ENCODE measurements at regions not wholly inside any gene's neighbourhood (a gene's known extent, or its start where the extent isn't known, plus 50 kb on each side); places are given as distances from the start of the nearest gene placed in this dataset.

GRCh38 chr4:14125375-14126129 lies 498.0 kb upstream of the BOD1L1 start:
- no peak overlapping the region for H3K27ac ChIP-seq (ENCODE audit: low read depth, low read length)
- no peaks in the 10 kb centered on the region for H3K9me3 ChIP-seq (ENCODE audit: control insufficient read depth in 1 of 2, low read length in 2 of 2)
- no peak overlapping the region for H3K4me3 ChIP-seq (ENCODE audit: low read depth in 1 of 2, low read length in 2 of 2)
- H3K27me3 ChIP-seq (ENCODE audit: control insufficient read depth in 1 of 2, insufficient read depth in 2 of 2, low read length in 2 of 2) = no peaks in the 10 kb centered on the region
- H3K36me3 ChIP-seq (ENCODE audit: control insufficient read depth in 1 of 2, insufficient read depth in 2 of 2, low read length in 2 of 2) = no peaks in the 10 kb centered on the region
- no peak overlapping the region for H3K9ac ChIP-seq (ENCODE audit: low read depth in 1 of 2, low read length in 2 of 2)
- peaks cover 0 to 7% of the 10 kb centered on the region in 2 donors for H3K4me1 ChIP-seq (ENCODE audit: control insufficient read depth in 1 of 2, insufficient read depth in 2 of 2, low read length in 2 of 2)

- Histone ChIP-seq H3K4me1 (ENCODE audit: control insufficient read depth in 1 of 2, insufficient read depth in 2 of 2, low read length in 2 of 2) (no peaks in the 10 kb centered on the region), H3K9ac (ENCODE audit: low read depth in 1 of 2, low read length in 2 of 2) (no peak overlapping the region), H3K4me3 (ENCODE audit: low read depth in 1 of 2, low read length in 2 of 2) (no peak overlapping the region), H3K9me3 (ENCODE audit: control insufficient read depth in 1 of 2, low read length in 2 of 2) (no peaks in the 10 kb centered on the region), H3K36me3 (ENCODE audit: control insufficient read depth in 1 of 2, insufficient read depth in 2 of 2, low read length in 2 of 2) (no peaks in the 10 kb centered on the region), H3K27me3 (ENCODE audit: control insufficient read depth in 1 of 2, insufficient read depth in 2 of 2, low read length in 2 of 2) (no peaks in the 10 kb centered on the region), H3K27ac (ENCODE audit: low read depth, low read length) (no peak overlapping the region)
Measured at GRCh38 chr4:14130551-14130950, 503.0 kb upstream of the BOD1L1 start.

DNA sequence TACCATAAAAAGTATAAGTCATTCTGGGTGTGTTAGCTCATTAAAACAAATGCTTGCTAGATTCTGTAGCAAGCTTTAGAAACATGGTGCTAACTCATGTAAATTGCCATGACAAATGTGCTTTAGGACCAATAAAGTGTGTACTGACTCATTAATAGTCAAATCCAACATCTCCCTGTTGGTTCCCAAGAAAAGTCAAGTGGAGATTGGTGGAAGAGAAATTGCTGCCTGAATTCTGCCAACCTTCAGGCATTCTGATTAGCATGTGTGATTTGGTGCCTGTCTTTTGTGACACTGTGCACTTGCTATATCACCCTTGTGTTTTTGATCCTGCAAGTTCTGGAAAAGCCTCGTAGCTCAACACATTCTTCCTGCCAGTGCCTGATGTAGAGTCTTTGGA lies 503.8 kb upstream of the BOD1L1 start:
- Histone ChIP-seq H3K27me3 (ENCODE audit: control insufficient read depth in 1 of 2, insufficient read depth in 2 of 2, low read length in 2 of 2) (no peaks in the 10 kb centered on the region), H3K9me3 (ENCODE audit: control insufficient read depth in 1 of 2, low read length in 2 of 2) (no peaks in the 10 kb centered on the region), H3K4me1 (ENCODE audit: control insufficient read depth in 1 of 2, insufficient read depth in 2 of 2, low read length in 2 of 2) (no peaks in the 10 kb centered on the region), H3K9ac (ENCODE audit: low read depth in 1 of 2, low read length in 2 of 2) (no peak overlapping the region), H3K36me3 (ENCODE audit: control insufficient read depth in 1 of 2, insufficient read depth in 2 of 2, low read length in 2 of 2) (no peaks in the 10 kb centered on the region), H3K27ac (ENCODE audit: low read depth, low read length) (no peak overlapping the region), H3K4me3 (ENCODE audit: low read depth in 1 of 2, low read length in 2 of 2) (no peak overlapping the region)

- H3K4me3 ChIP-seq (ENCODE audit: low read depth in 1 of 2, low read length in 2 of 2) = no peak overlapping the region
- H3K27me3 ChIP-seq (ENCODE audit: control insufficient read depth in 1 of 2, insufficient read depth in 2 of 2, low read length in 2 of 2) = no peaks in the 10 kb centered on the region
- no peak overlapping the region for H3K27ac ChIP-seq (ENCODE audit: low read depth, low read length)
- no peak overlapping the region for H3K9ac ChIP-seq (ENCODE audit: low read depth in 1 of 2, low read length in 2 of 2)
- no peaks in the 10 kb centered on the region for H3K4me1 ChIP-seq (ENCODE audit: control insufficient read depth in 1 of 2, insufficient read depth in 2 of 2, low read length in 2 of 2)
- no peaks in the 10 kb centered on the region for H3K36me3 ChIP-seq (ENCODE audit: control insufficient read depth in 1 of 2, insufficient read depth in 2 of 2, low read length in 2 of 2)
- H3K9me3 ChIP-seq (ENCODE audit: control insufficient read depth in 1 of 2, low read length in 2 of 2) = no peaks in the 10 kb centered on the region
Measured at GRCh38 chr4:14132301-14132700, 504.8 kb upstream of the BOD1L1 start.

DNA sequence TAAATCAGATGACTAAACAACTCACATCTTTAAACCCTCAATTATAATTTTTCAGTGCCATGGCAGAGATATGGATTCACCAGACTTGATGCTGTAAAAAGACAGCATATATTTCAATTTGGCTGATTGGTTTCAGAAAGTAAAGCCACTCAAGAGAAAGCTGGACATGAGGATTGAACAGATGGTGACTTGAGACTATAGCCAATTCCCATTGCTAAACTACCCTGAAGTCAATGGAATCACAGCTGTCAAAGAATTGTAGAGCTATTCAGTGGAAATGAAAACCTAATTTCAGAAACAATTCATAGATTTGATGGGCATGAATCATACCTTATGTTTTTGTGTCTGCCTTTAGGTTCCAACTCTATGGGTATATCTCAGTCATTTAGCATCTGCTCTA lies 510.6 kb upstream of the BOD1L1 start:
- Histone ChIP-seq H3K9ac (ENCODE audit: low read depth in 1 of 2, low read length in 2 of 2) (no peak overlapping the region), H3K27me3 (ENCODE audit: control insufficient read depth in 1 of 2, insufficient read depth in 2 of 2, low read length in 2 of 2) (no peaks in the 10 kb centered on the region), H3K27ac (ENCODE audit: low read depth, low read length) (no peak overlapping the region), H3K9me3 (ENCODE audit: control insufficient read depth in 1 of 2, low read length in 2 of 2) (no peaks in the 10 kb centered on the region), H3K4me1 (ENCODE audit: control insufficient read depth in 1 of 2, insufficient read depth in 2 of 2, low read length in 2 of 2) (no peaks in the 10 kb centered on the region), H3K36me3 (ENCODE audit: control insufficient read depth in 1 of 2, insufficient read depth in 2 of 2, low read length in 2 of 2) (no peaks in the 10 kb centered on the region), H3K4me3 (ENCODE audit: low read depth in 1 of 2, low read length in 2 of 2) (no peak overlapping the region)

DNA sequence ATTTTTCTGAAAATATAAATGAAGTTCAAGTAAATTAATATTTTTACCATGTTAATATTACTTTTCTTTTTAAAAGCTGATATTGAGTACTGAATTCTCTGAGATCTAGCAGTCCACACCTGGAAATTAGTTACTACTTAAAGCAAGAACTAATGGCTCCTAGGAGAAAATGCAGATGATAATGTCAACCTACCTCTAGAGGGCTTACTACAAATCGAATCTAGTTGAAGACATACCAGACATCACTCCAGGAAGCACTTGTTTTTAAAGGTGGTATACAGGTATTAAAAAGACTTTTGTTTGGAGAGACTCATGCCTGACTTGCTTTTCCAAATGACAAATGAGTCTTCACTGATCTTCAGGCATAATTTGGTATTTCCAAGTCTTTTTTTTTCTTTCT lies 516.4 kb upstream of the BOD1L1 start:
- H3K4me1 ChIP-seq (ENCODE audit: control insufficient read depth in 1 of 2, insufficient read depth in 2 of 2, low read length in 2 of 2) = no peaks in the 10 kb centered on the region
- H3K36me3 ChIP-seq (ENCODE audit: control insufficient read depth in 1 of 2, insufficient read depth in 2 of 2, low read length in 2 of 2) = no peaks in the 10 kb centered on the region
- no peaks in the 10 kb centered on the region for H3K9me3 ChIP-seq (ENCODE audit: control insufficient read depth in 1 of 2, low read length in 2 of 2)
- H3K27me3 ChIP-seq (ENCODE audit: control insufficient read depth in 1 of 2, insufficient read depth in 2 of 2, low read length in 2 of 2) = no peaks in the 10 kb centered on the region
- no peak overlapping the region for H3K4me3 ChIP-seq (ENCODE audit: low read depth in 1 of 2, low read length in 2 of 2)
- no peak overlapping the region for H3K27ac ChIP-seq (ENCODE audit: low read depth, low read length)
- H3K9ac ChIP-seq (ENCODE audit: low read depth in 1 of 2, low read length in 2 of 2) = no peak overlapping the region

GRCh38 chr4:14149176-14150053 lies 521.9 kb upstream of the BOD1L1 start:
- no peaks in the 10 kb centered on the region for H3K36me3 ChIP-seq (ENCODE audit: control insufficient read depth in 1 of 2, insufficient read depth in 2 of 2, low read length in 2 of 2)
- H3K27ac ChIP-seq (ENCODE audit: low read depth, low read length) = no peak overlapping the region
- no peak overlapping the region for H3K9ac ChIP-seq (ENCODE audit: low read depth in 1 of 2, low read length in 2 of 2)
- H3K4me3 ChIP-seq (ENCODE audit: low read depth in 1 of 2, low read length in 2 of 2) = no peak overlapping the region
- H3K4me1 ChIP-seq (ENCODE audit: control insufficient read depth in 1 of 2, insufficient read depth in 2 of 2, low read length in 2 of 2) = no peaks in the 10 kb centered on the region
- no peaks in the 10 kb centered on the region for H3K27me3 ChIP-seq (ENCODE audit: control insufficient read depth in 1 of 2, insufficient read depth in 2 of 2, low read length in 2 of 2)
- no peaks in the 10 kb centered on the region for H3K9me3 ChIP-seq (ENCODE audit: control insufficient read depth in 1 of 2, low read length in 2 of 2)

GRCh38 chr4:14151101-14151500 lies 523.6 kb upstream of the BOD1L1 start:
- Histone ChIP-seq H3K9me3 (ENCODE audit: control insufficient read depth in 1 of 2, low read length in 2 of 2) (no peaks in the 10 kb centered on the region), H3K27ac (ENCODE audit: low read depth, low read length) (no peak overlapping the region), H3K9ac (ENCODE audit: low read depth in 1 of 2, low read length in 2 of 2) (no peak overlapping the region), H3K27me3 (ENCODE audit: control insufficient read depth in 1 of 2, insufficient read depth in 2 of 2, low read length in 2 of 2) (no peaks in the 10 kb centered on the region), H3K36me3 (ENCODE audit: control insufficient read depth in 1 of 2, insufficient read depth in 2 of 2, low read length in 2 of 2) (no peaks in the 10 kb centered on the region), H3K4me3 (ENCODE audit: low read depth in 1 of 2, low read length in 2 of 2) (no peak overlapping the region), H3K4me1 (ENCODE audit: control insufficient read depth in 1 of 2, insufficient read depth in 2 of 2, low read length in 2 of 2) (no peaks in the 10 kb centered on the region)

GRCh38 chr4:14152834-14153519 lies 525.5 kb upstream of the BOD1L1 start:
- Histone ChIP-seq H3K9me3 (ENCODE audit: control insufficient read depth in 1 of 2, low read length in 2 of 2) (no peaks in the 10 kb centered on the region), H3K36me3 (ENCODE audit: control insufficient read depth in 1 of 2, insufficient read depth in 2 of 2, low read length in 2 of 2) (no peaks in the 10 kb centered on the region), H3K9ac (ENCODE audit: low read depth in 1 of 2, low read length in 2 of 2) (no peak overlapping the region), H3K27me3 (ENCODE audit: control insufficient read depth in 1 of 2, insufficient read depth in 2 of 2, low read length in 2 of 2) (no peaks in the 10 kb centered on the region), H3K4me1 (ENCODE audit: control insufficient read depth in 1 of 2, insufficient read depth in 2 of 2, low read length in 2 of 2) (no peaks in the 10 kb centered on the region), H3K4me3 (ENCODE audit: low read depth in 1 of 2, low read length in 2 of 2) (no peak overlapping the region), H3K27ac (ENCODE audit: low read depth, low read length) (no peak overlapping the region)

GRCh38 chr4:14155803-14156202 lies 528.3 kb upstream of the BOD1L1 start:
- Histone ChIP-seq H3K27me3 (ENCODE audit: control insufficient read depth in 1 of 2, insufficient read depth in 2 of 2, low read length in 2 of 2) (no peaks in the 10 kb centered on the region), H3K27ac (ENCODE audit: low read depth, low read length) (no peak overlapping the region), H3K4me1 (ENCODE audit: control insufficient read depth in 1 of 2, insufficient read depth in 2 of 2, low read length in 2 of 2) (no peaks in the 10 kb centered on the region), H3K36me3 (ENCODE audit: control insufficient read depth in 1 of 2, insufficient read depth in 2 of 2, low read length in 2 of 2) (no peaks in the 10 kb centered on the region), H3K4me3 (ENCODE audit: low read depth in 1 of 2, low read length in 2 of 2) (no peak overlapping the region), H3K9me3 (ENCODE audit: control insufficient read depth in 1 of 2, low read length in 2 of 2) (no peaks in the 10 kb centered on the region), H3K9ac (ENCODE audit: low read depth in 1 of 2, low read length in 2 of 2) (no peak overlapping the region)

Measured in duodenal mucosa (tissue), 2 donors.